IMR-90 (cell line): ENCODE measurements at regions not wholly inside any gene's neighbourhood (a gene's known extent, or its start where the extent isn't known, plus 50 kb on each side); places are given as distances from the start of the nearest gene placed in this dataset.

ENCODE experiments used
- CHD1 ChIP-seq: IDR thresholded peaks from 2 replicates; pipeline ENCODE4 v1.6.1; 2012; ENCODE audit warnings: low read depth, low read length, improper control_type of control experiment
- CTCF ChIP-seq: conservative IDR thresholded peaks from 2 replicates; pipeline ENCODE4 v1.5.1; 2012; ENCODE audit warnings: mild to moderate bottlenecking, low read depth, low read length, improper control_type of control experiment
- ELK1 ChIP-seq: fragments of 150-350 bp; IDR thresholded peaks from 2 replicates; pipeline ENCODE4 v1.6.1; 2016; ENCODE audit warnings: low read depth, mild to moderate bottlenecking, low read length, moderate library complexity, borderline replicate concordance
- FOS ChIP-seq: fragments of 150-350 bp; IDR thresholded peaks from 2 replicates; pipeline ENCODE4 v1.6.1; 2016; ENCODE audit warnings: low read depth, low read length
- MAFK ChIP-seq: IDR thresholded peaks from 2 replicates; pipeline ENCODE4 v1.6.1; 2012; ENCODE audit warnings: low read depth, low read length, improper control_type of control experiment
- MXI1 ChIP-seq: IDR thresholded peaks from 2 replicates; pipeline ENCODE4 v1.6.1; 2012; ENCODE audit warnings: low read depth, mild to moderate bottlenecking, low read length, moderate library complexity, borderline replicate concordance
- NFE2L2 ChIP-seq: fragments of 150-350 bp; IDR thresholded peaks from 2 replicates; pipeline ENCODE4 v1.6.1; 2016; ENCODE audit warnings: low read depth, mild to moderate bottlenecking, low read length
- POLR2A ChIP-seq: IDR thresholded peaks from 2 replicates; pipeline ENCODE4 v1.6.1; 2012; ENCODE audit warnings: mild to moderate bottlenecking, low read depth, low read length
- RAD21 ChIP-seq: IDR thresholded peaks from 2 replicates; pipeline ENCODE4 v1.6.1; 2012; ENCODE audit warnings: low read length, improper control_type of control experiment
- USF2 ChIP-seq: fragments of 150-350 bp; IDR thresholded peaks from 2 replicates; pipeline ENCODE4 v1.6.1; 2017; ENCODE audit warnings: mild to moderate bottlenecking, antibody characterized with exemption, low read length, low read depth

DNA sequence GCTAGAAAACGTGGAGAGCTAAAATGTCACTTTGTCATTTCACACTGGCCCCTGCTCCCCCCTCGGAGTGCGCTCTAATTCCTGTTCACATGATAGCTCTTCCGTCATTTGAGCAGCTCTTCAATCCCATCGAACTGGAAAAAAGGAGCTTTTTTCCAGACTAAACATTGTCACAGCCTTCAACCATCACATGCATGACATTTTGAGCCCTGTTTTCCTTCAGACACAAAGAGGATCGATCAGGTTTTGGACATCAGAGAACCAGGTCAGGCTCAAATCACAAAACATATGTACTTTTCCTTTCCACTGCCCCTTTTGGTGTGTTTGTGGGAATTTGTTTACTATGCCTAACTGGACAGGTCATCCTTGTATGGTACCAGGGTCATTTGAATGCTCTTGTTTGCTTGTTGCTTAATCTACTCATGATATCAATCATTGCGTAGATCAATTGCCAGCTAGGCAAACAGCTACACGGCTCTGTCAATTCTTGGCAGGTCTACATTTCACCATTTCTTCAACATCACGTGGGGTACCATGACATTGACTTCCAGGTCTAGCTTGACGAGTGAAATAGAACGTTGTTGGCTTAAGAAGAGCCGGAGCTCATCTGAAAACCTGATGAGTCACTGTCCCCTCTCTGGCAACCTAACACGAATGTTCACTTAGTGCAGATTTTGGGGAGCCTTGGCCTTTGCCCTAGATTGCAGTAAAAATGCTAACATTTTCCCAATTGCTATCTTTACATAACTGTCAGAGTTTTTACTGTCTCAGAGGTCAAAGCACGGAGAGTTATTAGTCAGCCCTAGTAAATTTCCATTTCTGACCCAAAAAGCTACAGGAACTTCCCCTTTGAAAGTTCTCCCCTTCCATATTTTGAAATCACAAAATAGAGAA is 87.3 kb downstream of the LYZL2 start:
- no peak for TF ChIP-seq POLR2A
- no peak for TF ChIP-seq CTCF
- no peak for TF ChIP-seq RAD21
- no peak for TF ChIP-seq USF2
- no peak for TF ChIP-seq NFE2L2
- TF ChIP-seq MXI1 = no peak
- TF ChIP-seq MAFK = no peak
- TF ChIP-seq CHD1 = no peak
- no peak for TF ChIP-seq ELK1
- TF ChIP-seq FOS = no peak
